Gastroesophageal sphincter (tissue), 4 donors: ENCODE measurements at regions not wholly inside any gene's neighbourhood (a gene's known extent, or its start where the extent isn't known, plus 50 kb on each side); places are given as distances from the start of the nearest gene placed in this dataset.
"Not testable (repeated sequence)": the region's sequence is repeated elsewhere in the genome, so short reads cannot be mapped to it uniquely, and the experiment has no call there.

Experiments used
- ATAC-seq: fragments of 150-250 bp; one replicate; pipeline ENCODE4 v1.9.1; 2016; ENCODE audit warnings: mild to moderate bottlenecking, moderate library complexity
- H3K27ac ChIP-seq, 4 donors: fragments of 200-600 bp; sonication (generic) in 3 of 4; 1 replicate in 3 of 4; 2 replicates in 1 of 4; pipeline ENCODE4 v1.5.1; 2016 to 2019
- H3K27me3 ChIP-seq: fragments of 200-600 bp; sonication (generic); one replicate; pipeline ENCODE4 v1.5.1; 2019
- H3K36me3 ChIP-seq, 2 donors: fragments of 200-600 bp; sonication (generic); one replicate each; pipeline ENCODE4 v1.5.1; 2019; ENCODE audit warnings: control low read depth in 1 of 2
- H3K4me1 ChIP-seq, 3 donors: fragments of 200-600 bp; sonication (generic); 1 replicate in 2 of 3; 2 replicates in 1 of 3; pipeline ENCODE4 v1.5.1; 2016 to 2019; ENCODE audit warnings: control low read depth in 2 of 3
- H3K4me3 ChIP-seq, 2 donors: fragments of 200-600 bp; sonication (generic); one replicate each; pipeline ENCODE4 v1.5.1; 2019; ENCODE audit warnings: mild to moderate bottlenecking in 1 of 2, moderate library complexity in 1 of 2
- H3K9me3 ChIP-seq, 3 donors: fragments of 200-600 bp; sonication (generic); one replicate each; pipeline ENCODE4 v1.5.1; 2017 to 2019; ENCODE audit warnings: control low read depth in 2 of 3
- EP300 ChIP-seq: sonication (generic); formaldehyde crosslinking; IDR thresholded peaks from one replicate; pipeline ENCODE4 v1.6.1; 2017; ENCODE audit warnings: antibody characterized with exemption, mild to moderate bottlenecking
- POLR2A ChIP-seq, 2 donors: fragments of 450-650 bp; IDR thresholded peaks; one replicate each; pipeline ENCODE4 v1.6.1; 2017; ENCODE audit warnings: antibody characterized with exemption in 2 of 2, mild to moderate bottlenecking in 2 of 2, moderate library complexity in 1 of 2
- POLR2AphosphoS5 ChIP-seq: sonication (generic); formaldehyde crosslinking; IDR thresholded peaks from one replicate; pipeline ENCODE4 v1.6.1; 2017; ENCODE audit warnings: antibody characterized with exemption
- WGBS, 2 donors: methylation state at CpG; one replicate each; pipeline ENCODE4 v1.1.5; 2018; ENCODE audit warnings: low coverage in 1 of 2; 5-methylcytosine and 5-hydroxymethylcytosine counted together
- TF ChIP-seq, protein P1 (sequence below), 4 experiments: fragments of 200-600 bp in 2 of 4; fragments of 450-650 bp in 2 of 4; sonication (generic) in 1 of 4; IDR thresholded peaks; one replicate each; pipeline ENCODE4 v1.5.1; 2017 to 2019; ENCODE audit warnings: antibody characterized with exemption in 4 of 4, mild to moderate bottlenecking in 2 of 4, moderate library complexity in 2 of 4

DNA sequence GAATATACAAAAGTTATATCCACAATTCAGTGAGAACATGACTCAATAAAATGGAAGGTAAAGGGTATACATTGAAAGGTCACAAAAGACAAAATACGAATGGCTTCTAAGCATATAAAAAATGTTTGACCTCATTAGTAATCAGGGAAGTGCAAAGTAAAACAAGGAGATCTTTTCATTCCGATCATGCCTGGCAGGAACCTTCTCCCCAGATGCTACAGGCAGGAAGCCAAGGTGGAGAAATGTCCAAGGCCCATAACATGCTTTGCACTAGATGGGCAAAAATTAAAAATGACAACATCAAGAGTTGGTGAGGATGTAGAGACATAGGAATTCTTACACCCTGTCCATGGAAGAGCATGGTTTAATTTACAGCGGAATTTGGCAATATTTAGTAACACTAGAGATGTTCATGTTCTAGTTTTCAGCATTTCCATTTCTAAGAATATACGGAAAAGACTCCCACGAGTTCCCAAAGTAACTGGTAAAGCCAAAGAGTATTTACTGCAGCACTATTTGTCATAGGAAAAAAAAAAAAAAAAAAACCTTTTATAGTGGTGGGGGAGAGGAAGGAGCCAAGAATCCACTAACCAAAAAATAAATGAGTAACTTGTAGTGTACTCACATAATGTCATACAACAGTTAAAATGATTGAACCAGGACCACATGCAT, 184.5 kb upstream of the KAZN start:
- Histone ChIP-seq H3K4me3 (no peak overlapping the region), H3K36me3 (no peaks in the 10 kb centered on the region), H3K9me3 (no peaks in the 10 kb centered on the region), H3K27ac (no peak overlapping the region), H3K27me3 (no peaks in the 10 kb centered on the region), H3K4me1 (peaks cover 0 to 9% (median 0%) of the 10 kb centered on the region in 3 donors)
- no peak for TF ChIP-seq POLR2A (IDR thresholded peaks at IDR 0.05)
- TF ChIP-seq POLR2AphosphoS5: no peak
- 35 to 49% methylated on average over 5 of the region's 5 CpGs for WGBS, 2 donors
- no peak for ATAC-seq

DNA sequence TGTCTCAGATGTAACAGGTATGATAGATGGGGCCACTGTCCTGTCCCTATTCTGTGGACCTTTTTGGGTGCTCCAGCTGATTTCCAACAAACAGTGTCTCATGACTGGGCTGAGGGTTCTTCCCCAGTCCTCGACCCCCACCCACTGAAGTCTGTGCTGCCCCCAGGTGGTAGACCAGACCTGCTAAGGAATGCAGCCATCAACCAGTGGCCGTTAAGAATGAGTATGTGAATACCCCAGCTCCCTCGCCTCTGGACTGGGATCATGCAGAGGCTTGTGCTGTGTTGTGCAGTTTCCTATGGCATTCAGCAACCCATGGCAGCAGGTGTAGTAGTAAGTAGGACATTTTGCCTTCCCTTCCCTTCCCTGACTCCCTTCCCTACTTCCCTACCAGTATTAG, 183.1 kb upstream of the KAZN start:
- H3K4me1 ChIP-seq: peaks cover 0 to 9% (median 0%) of the 10 kb centered on the region in 3 donors
- whole genome bisulfite sequencing, 2 donors: 29% methylated on average over 1 of the region's 3 CpGs; no CpG with 5 or more reads in 1 of the 2 donors
- no peak overlapping the region for H3K27ac ChIP-seq
- H3K36me3 ChIP-seq: no peaks in the 10 kb centered on the region
- H3K4me3 ChIP-seq: no peak overlapping the region
- TF ChIP-seq EP300 (no peak), POLR2AphosphoS5 (no peak), POLR2A (IDR thresholded peaks at IDR 0.05) (no peak)
- TF ChIP-seq, protein P1, sequence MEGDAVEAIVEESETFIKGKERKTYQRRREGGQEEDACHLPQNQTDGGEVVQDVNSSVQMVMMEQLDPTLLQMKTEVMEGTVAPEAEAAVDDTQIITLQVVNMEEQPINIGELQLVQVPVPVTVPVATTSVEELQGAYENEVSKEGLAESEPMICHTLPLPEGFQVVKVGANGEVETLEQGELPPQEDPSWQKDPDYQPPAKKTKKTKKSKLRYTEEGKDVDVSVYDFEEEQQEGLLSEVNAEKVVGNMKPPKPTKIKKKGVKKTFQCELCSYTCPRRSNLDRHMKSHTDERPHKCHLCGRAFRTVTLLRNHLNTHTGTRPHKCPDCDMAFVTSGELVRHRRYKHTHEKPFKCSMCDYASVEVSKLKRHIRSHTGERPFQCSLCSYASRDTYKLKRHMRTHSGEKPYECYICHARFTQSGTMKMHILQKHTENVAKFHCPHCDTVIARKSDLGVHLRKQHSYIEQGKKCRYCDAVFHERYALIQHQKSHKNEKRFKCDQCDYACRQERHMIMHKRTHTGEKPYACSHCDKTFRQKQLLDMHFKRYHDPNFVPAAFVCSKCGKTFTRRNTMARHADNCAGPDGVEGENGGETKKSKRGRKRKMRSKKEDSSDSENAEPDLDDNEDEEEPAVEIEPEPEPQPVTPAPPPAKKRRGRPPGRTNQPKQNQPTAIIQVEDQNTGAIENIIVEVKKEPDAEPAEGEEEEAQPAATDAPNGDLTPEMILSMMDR (IDR thresholded peaks at IDR 0.05): no peak
- no peaks in the 10 kb centered on the region for H3K9me3 ChIP-seq
- no peak for ATAC-seq
- H3K27me3 ChIP-seq: no peaks in the 10 kb centered on the region

- not testable (repeated sequence) for H3K9me3 ChIP-seq, ATAC-seq, H3K4me3 ChIP-seq, H3K4me1 ChIP-seq, H3K27ac ChIP-seq, H3K36me3 ChIP-seq, H3K27me3 ChIP-seq
- 80 to 96% methylated on average over 5 to 7 of the region's 15 CpGs for WGBS, 2 donors
Observed at GRCh38 chr1:14419778-14420218, 178.7 kb upstream of the KAZN start.

DNA sequence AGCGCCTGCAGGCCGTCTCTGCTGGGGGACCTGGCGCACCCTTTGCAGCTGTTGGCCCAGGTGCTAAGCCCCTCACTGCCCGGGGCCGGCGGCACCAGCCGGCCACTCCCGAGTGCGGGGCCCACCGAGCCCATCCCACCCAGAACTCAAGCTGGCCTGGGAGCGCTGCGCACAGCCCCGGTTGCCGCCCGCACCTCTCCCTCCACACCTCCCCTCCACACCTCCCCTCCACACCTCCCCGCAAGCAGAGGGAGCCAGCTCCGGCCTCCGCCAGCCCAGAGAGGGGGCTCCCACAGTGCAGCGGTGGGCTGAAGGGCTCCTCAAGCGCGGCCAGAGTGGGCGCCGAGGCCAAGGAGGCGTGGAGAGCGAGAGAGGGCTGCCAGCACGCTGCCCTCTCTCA, 177.8 kb upstream of the KAZN start:
- no peak for ATAC-seq
- H3K27ac ChIP-seq: no peak overlapping the region
- 87 to 100% methylated on average over 1 to 3 of the region's 26 CpGs for WGBS, 2 donors

DNA sequence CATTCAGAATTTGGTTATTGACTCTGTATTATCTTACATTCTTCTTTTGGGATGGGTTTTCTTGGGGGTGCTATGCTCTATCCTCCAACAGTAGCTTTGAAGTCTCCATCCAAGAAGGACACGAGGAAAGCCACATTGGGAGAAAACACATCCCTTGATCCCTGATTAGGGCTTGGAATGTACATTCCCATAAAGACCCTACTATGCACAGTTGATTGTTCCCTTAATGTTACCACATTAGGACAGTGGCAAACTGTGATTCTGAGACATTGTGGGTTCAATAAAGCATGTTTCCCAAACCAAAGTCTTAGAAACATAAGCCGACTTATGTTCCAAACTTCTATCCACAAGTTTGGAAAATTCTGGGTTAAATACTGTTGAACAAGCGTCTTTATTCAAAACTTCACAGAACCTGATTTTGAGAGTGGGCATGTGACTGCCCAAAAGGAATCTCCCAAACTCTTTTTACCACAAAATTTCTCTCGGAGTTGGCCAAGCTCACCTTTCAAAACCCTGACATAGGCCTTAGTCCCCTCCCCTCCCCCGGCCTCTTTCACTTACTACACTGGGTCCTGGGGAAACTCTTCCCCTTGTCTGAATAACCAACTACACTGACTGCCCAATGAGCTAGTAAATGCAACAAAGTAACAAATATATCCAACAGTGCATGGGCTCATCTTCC, 177.0 kb upstream of the KAZN start:
- Histone ChIP-seq H3K27me3 (no peaks in the 10 kb centered on the region), H3K9me3 (no peaks in the 10 kb centered on the region), H3K4me1 (no peaks in the 10 kb centered on the region), H3K36me3 (no peaks in the 10 kb centered on the region), H3K27ac (no peak overlapping the region), H3K4me3 (no peak overlapping the region)
- 70 to 78% methylated on average over 4 to 5 of the region's 5 CpGs for WGBS, 2 donors
- ATAC-seq: no peak
- TF ChIP-seq POLR2A (IDR thresholded peaks at IDR 0.05) (no peak), EP300 (no peak), POLR2AphosphoS5 (no peak)
- TF ChIP-seq, protein P1 (IDR thresholded peaks at IDR 0.05): no peak

More for the DNA sequence above, 177.8 kb upstream of the KAZN start:
- Histone ChIP-seq H3K9me3 (no peaks in the 10 kb centered on the region), H3K27me3 (no peaks in the 10 kb centered on the region), H3K4me3 (no peak overlapping the region), H3K36me3 (no peaks in the 10 kb centered on the region), H3K4me1 (no peaks in the 10 kb centered on the region)
- TF ChIP-seq POLR2A (IDR thresholded peaks at IDR 0.05): no peak
- TF ChIP-seq, protein P1 (IDR thresholded peaks at IDR 0.05): no peak
- no peak for TF ChIP-seq EP300
- no peak for TF ChIP-seq POLR2AphosphoS5
